NOMO-1 (cell line): ENCODE measurements at regions not wholly inside any gene's neighbourhood (a gene's known extent, or its start where the extent isn't known, plus 50 kb on each side); places are given as distances from the start of the nearest gene placed in this dataset.
"Not testable (repeated sequence)": the region's sequence is repeated elsewhere in the genome, so short reads cannot be mapped to it uniquely, and the experiment has no call there.

Experiments used
- DNase-seq, 2 experiments: peaks; one replicate each; lab custom pipeline; 2025; ENCODE audit not compliant: unreplicated experiment in 2 of 2; lab: John Stamatoyannopoulos, UW

DNA sequence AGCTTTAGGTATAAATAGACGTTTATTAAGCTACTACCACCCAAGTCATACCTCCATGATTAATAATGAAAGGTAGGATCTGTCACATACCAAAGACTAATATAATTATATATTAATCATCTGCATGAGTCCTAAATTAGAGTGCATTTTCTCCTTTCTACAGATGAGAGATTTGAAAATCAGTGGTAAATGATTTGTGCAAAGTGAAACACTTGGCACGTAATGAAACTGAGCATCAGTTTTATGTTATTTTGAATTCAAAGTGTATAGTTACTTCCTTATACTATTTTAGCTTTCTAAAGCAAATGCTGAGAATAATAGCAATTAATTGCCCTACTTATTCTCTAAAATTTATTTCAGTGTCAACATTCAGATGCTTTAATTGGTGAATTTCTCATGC lies 615.3 kb downstream of the TRIB2 start:
- DNase-seq = no peak

DNA sequence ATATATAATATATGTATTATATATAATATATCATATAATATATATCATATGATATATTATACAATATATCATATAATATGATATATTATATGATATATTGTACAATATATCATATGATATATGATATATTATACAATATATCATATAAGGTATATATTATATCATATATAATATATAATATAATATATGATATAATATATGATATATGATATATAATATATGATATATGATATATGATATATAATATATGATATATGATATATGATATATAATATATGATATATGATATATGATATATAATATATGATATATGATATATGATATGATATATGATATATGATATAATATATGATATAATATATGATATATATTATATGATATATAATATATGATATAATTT lies 617.3 kb downstream of the TRIB2 start:
- DNase-seq = not testable (repeated sequence)

DNA sequence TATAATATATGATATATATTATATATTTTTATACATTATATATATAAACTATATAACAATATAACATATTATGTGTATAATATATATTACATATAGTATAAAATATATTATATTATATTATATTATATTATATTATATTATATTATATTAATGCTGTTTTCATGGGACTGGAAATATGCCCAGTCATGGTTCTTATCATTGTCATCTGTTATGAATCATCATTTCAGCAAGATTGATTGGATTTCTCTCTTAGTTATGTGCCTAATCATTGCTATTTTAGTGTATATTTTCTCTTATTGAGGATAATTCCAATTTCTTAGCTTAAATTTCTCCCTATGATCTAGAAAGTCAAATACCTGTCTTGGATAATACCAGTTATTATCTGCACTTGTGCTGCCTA lies 617.8 kb downstream of the TRIB2 start:
- no peak for DNase-seq

DNA sequence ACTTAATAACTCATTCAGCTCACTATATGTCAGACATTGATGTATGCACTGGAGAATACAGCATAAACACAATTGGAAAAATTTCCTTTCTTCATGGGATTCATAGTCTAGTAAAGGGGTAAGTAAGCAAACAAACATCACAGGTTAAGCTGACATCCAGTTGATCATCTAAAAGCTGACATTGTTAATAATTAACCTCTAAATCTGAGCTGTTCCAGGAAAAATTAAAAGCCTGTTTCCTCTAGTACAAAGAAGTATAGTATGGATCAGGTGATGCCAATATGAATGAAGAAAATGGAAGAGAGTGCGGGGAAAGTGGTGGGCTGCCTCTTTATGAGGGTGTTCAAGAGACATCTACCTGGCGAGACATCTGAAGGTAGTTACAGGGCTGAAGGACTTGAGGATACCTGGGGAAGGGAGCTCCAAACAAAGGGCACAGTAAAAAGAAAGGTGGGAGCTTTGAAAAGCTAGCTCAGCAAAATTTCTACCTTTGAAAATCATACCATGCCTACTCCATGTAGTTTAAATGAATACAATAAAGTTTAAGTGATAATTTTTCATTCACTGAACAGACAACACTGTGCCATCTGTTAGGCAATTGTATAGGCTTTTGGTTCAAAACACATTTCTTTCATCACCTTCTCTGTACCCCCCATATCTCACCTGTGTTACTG lies 619.3 kb downstream of the TRIB2 start:
- DNase-seq = no peak

DNA sequence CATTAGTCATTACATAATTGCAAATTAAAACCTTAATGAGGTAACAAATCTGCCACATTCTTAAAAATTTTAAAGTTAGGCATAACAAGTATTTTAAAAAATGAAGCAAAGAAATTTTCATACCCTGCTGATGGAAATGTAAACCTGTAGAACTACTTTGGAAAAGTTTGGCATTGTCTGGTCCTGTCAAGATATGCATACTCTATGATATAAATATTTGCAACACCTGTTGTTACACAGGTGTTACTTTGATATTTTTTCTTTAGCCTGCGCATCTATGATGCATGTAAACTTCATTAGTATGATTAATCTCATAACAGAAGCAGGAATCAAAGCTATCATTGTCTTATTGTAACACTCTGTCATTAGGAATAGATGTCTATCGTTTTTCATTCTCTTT lies 634.3 kb downstream of the TRIB2 start:
- no peak for DNase-seq

DNA sequence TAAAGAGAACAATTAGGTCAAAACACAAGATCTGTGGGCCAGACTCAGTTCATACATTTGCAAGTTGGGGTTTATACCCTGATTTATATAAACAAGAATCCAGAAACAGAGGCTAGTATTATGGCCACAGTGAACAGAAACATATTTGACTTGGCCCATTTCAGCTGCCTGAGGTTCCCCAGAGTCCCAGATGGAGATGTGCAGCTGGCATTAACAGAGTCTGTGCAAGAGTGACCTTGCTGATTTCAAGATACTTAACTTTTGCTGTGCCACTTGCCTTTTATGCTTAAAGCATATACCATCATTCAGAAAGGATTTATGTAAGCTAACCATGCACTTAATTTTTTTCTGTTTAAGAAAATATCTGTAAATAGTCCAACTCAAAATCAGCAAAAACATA lies 636.3 kb downstream of the TRIB2 start:
- no peak for DNase-seq

DNA sequence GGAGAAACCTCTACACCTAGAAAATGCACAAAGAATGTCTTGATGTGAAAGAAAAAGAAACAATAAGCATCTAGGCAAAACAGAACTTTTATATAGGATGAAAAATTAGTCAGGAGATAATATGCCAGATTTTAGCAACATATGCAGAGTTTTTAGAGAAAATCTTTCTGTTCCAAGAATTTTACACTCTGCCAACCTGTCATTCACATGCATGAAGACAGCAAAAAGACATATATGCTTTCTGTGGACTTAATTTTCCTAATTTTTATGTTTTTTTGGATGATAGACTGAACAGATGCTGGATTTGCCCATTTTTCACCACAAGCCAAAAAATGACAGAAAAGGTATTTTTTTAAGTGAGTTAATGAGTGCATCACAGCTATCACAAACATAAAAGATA lies 637.3 kb downstream of the TRIB2 start:
- DNase-seq = no peak

DNA sequence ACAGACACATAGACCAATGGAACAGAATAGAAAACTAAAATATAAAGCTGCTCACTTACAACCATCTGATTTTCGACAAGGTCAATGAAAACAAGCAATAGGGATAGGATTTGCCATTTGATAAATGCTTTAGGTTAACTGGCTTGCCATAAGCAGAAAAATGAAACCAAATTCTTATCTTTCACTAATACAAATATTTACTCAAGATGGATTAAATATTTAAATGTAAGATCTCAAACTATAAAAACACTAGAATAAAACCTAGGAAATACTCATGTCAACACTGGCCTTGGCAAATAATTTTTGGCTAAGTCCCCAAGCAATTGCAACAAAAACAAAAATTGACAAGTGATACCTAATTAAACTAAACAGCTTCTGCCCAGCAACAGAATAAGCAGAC lies 665.2 kb downstream of the TRIB2 start:
- not testable (repeated sequence) for DNase-seq

DNA sequence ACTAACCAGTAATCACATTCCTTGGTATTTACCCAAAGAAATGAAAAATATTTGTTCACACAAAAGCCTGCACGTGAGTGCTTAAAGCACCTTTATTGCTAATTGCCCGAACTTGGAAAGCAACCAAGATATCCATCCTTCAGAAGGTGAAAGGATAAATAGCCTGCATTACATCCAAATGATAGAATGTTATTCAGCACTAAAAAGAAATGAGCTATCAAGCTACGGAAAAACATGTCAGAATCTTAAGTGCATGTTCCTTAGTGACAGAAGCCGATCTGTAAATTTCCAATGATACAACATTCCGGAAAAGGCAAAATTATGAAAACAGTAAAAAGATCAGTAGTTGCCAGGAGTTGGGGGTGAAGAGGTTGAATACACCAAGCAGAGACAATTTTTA lies 672.4 kb downstream of the TRIB2 start:
- DNase-seq = not testable (repeated sequence)

DNA sequence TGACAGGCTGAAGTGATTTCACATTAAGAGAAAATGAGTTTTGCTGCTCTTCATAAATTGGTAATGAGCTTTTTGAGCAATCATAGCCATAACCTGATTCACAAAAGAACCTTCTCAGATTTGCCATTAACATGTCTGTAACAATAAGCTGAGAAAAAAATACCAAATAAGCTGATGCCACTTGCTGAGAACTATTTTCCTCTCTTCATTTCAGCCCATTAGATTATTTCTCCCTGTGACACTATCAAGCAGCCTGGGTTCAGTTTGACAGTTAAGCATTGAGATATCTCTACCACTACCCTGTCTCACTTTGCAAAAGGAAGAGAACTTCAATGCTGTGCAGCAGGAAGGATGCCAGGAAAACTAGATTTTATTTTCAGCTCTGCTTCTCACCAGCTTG lies 673.9 kb downstream of the TRIB2 start:
- DNase-seq = no peak

DNA sequence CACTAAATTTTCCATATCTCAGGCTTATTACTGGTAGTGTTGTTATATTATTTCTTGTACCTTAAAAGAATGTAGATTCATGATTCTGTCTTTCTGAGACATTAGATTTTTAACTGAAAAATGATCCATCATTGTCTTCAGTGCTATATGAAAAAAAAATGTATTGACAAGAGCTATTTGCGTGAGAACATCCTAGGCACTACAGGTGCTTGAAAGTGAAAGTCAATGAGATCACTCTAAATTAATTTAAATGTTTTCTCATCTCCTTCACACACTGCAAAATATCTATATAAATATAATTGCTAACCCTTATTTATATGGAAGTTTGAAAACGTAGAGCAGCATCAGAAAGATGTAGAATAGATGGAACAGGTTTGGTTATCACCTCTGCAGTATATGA lies 684.6 kb downstream of the TRIB2 start:
- DNase-seq = no peak

DNA sequence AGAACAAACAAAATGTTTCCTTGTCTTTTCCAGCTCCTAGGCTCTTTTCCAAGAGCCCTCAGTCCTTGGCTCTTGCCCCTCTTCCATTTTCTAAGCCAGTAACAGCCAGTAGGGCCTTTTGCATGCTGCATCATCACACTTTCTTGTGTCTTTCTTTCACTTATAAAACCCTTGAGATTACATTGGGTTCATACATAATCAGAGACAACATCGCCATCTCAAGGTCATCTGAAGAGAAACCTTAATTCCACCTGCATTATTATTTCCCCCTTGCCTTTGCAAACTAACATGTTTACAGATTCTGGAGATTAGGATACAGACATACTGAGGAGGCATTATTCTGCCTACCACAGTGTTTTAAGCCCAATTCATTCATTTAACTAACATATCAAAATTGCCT lies 697.3 kb downstream of the TRIB2 start:
- DNase-seq = no peak

DNA sequence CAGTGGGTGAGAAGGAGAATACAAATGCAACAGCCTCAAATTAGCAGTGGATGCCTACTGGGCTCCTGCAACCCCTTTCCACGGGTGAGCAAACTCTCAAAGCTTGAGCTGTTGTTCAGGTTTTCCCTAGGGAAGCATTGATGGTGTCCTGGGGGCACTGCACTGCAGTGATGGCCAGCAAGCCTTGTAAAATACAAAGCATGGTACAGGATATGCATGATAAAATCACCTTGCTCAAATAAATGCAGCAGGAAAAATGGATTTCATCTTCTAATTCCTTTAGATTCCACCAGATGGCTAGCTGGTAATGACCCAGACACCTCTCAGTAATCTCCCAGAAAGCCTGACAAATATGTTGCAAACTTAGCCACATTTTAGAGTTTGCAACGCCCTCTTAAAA lies 698.2 kb downstream of the TRIB2 start:
- no peak for DNase-seq

DNA sequence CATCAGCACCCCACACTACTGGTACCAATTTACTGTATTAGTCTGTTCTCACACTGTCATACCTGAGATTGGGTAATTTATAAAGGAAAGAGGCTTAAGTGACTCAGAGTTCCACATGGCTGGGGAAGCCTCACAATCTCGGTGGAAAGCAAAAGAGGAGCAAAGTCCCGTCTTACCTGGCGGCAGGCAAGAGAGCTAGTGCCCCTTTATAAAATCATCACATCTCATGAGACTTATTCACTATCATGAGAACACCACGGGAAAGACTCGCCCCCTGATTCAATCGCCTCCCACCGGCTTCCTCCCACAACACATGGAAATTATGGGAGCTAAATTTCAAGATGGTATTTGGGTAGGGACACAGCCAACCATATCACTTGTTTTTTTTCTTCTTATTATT lies 717.2 kb downstream of the TRIB2 start:
- no peak for DNase-seq

DNA sequence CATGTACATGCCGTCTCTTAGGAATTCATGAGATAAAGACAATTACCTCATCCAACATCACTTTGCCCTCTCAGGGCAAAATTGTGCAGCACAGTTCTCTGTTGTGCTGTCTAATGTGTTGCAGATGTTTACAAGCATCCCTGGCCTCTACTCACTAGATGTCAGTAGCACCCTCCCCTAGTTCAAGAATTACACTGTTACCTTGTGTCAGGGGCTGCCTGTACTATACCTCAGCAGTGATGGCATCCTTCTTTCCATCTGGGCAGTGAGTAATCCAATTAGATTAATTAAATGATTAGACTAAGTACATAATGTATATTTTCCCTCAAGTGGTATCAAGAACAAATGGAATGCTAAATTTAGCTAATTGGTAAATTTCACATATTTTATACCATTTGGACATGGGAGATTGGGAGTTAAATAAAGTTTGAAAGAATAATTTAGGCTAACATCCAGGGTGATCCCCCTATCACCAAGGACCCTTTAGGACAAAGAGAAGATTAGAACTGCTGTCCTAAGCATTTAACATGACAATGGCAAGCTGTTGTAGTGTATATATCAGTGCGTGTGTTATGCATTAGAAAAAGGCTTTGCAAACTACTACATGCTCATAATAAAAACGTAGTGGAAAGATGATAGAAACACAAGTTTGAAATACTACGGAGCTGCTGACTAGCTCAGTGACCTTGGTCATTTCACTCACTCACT lies 727.0 kb downstream of the TRIB2 start:
- not testable (repeated sequence) for DNase-seq

DNA sequence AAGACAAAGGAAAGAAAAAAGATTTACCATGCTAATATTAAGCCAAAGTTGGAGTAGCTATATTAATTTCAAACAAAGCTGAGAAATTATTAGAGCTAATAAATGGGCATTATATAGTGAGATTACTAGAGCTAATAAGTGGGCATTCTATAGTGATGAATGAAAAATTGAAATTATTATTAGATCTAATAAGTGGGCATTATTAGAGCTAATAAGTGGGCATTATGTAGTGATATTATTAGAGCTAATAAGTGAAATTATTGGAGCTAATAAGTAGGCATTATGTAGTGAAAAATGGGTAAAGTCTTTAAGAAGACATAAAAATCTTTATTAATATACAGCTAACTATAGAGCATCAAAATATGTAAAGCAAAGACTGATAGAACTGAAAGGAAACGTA lies 745.7 kb downstream of the TRIB2 start:
- no peak for DNase-seq

DNA sequence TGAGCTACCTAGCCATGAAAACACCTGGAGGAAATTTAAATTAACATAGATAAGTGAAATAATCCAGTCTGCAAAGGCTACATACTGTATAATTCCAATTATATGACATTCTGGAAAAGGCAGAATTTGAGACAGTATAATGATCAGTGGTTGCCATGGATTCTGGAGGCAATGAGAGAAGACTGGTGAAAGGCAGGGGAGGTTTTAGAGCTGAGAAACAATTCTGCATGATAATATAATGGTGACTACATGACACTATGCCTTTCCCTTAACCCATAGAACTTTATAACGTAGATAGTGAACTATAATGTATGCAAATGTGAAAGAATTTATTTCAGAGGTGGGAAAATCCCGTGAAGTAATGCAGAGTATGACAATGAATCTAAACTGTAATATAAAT lies 749.3 kb downstream of the TRIB2 start:
- DNase-seq = no peak

DNA sequence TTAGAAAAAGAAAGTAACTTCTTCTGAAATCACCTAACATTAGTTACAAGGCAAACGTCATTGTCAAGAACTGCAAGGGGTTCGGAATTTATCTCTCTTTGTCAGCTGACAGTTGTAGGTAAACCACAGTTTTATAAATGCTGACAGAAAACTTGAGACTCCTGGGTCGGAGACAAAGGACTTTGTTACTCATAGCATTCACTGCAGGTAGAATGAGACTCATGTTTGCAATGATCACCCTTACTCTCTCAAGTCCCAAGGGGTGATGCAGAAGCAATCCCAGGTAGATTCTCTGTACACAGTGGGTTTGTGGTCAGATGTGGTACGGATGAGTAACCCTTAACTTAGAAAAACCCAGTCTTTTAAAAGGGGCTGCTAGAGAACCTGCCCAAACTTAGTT lies 757.8 kb downstream of the TRIB2 start:
- no peak for DNase-seq

DNA sequence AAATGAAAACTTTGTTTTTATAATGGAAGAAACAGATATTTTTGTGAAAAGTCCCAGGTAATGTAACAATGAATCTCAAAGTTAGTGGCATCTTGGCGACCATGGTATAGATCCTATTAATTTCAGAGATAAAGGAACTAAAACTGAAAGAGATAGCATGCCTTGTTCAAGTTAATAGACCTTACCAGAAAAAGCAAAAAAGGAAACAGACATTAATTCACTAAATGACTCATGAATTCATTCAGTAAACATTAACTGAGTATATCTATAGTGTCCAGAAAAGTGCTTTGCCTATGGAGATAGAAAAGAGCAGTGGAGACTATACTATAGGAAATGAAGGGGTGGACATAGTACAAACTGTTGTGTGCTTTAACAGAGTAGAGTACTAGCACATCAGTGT lies 763.3 kb downstream of the TRIB2 start:
- no peak for DNase-seq

DNA sequence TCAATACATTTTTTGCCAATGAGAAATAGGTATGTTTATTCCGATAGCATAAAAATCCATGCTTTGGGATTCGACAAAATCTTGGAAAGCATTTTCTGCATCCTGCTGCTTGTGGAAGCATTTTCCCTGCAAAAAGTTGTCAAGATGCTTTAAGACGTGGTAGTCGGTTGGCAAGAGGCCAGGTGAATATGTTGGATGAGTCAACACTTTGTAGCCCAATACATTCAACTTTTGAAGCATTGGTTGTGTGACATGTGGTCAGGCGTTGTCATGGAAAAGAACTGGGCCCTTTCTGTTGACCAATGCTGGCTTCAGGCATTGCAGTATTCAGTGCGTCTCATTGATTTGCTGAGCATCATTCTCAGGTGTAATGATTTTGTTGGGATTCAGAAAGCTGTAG lies 764.5 kb downstream of the TRIB2 start:
- DNase-seq = no peak

DNA sequence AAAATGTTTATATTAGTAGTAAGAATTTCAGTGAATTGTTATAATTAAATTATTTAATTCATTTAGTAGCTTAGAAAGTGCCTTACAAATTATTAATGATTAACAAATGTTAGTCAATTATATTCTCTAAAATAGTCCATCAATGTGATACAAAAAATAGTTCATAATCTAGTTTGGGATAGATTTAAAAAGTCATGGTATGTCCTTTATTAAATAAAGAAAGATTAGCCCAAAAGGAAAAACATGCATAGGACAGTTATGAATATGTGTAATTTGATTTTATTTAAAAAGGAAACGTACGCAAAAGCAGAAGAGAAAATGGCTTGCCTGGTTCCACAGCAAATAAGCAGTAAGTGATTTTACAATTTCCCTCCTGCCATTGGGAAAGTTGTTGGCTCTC lies 768.5 kb downstream of the TRIB2 start:
- no peak for DNase-seq

DNA sequence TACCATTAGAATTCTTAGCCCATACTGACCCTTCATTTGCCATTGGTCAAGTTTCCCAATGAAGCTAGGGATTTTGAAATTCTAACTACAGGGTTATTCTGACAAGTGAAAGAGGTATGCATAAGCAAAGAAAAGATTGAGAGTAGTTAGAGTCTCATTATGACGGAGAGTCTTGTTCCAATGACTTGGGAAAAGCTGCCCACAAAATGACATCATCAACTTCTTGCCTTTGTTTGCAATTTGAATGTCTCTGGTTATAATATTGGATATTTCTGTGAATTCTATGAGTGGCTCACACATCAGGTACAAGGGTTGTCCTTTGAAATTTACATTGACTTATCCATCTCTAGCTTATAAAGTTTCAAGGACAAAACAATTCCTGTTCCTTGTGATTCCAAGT lies 772.2 kb downstream of the TRIB2 start:
- DNase-seq = no peak

DNA sequence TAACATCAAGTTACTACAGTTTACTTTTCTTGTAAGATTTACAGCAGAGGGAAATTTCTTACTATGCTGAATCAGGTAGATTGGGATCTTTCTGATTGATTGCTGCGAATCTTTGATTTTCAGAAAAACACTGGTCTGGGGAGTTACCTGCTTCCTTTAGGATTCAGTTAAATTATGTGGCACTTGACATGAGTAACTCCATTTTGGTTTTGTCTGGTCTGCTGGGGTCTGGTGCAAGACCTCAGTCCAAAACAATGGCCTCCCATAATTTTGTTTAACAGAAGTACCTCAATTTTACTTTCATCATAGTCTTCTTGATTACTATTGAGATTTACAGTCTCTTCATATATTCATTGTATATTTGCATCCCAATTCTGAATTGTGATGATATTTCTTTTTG lies 775.5 kb downstream of the TRIB2 start:
- no peak for DNase-seq
